GM19239 (cell line): ENCODE measurements at regions not wholly inside any gene's neighbourhood (a gene's known extent, or its start where the extent isn't known, plus 50 kb on each side); places are given as distances from the start of the nearest gene placed in this dataset.
"Not testable (repeated sequence)": the region's sequence is repeated elsewhere in the genome, so short reads cannot be mapped to it uniquely, and the experiment has no call there.

Source experiments
- DNase-seq: peaks from one replicate; pipeline ENCODE4 v3.0.0; 2011; ENCODE audit warnings: low spot score; ENCODE audit not compliant: insufficient read length
- FAIRE-seq: peaks from 2 replicates; lab custom pipeline; 2011; peaks lifted over from hg19 to GRCh38; lab: Jason Lieb, UNC

DNA sequence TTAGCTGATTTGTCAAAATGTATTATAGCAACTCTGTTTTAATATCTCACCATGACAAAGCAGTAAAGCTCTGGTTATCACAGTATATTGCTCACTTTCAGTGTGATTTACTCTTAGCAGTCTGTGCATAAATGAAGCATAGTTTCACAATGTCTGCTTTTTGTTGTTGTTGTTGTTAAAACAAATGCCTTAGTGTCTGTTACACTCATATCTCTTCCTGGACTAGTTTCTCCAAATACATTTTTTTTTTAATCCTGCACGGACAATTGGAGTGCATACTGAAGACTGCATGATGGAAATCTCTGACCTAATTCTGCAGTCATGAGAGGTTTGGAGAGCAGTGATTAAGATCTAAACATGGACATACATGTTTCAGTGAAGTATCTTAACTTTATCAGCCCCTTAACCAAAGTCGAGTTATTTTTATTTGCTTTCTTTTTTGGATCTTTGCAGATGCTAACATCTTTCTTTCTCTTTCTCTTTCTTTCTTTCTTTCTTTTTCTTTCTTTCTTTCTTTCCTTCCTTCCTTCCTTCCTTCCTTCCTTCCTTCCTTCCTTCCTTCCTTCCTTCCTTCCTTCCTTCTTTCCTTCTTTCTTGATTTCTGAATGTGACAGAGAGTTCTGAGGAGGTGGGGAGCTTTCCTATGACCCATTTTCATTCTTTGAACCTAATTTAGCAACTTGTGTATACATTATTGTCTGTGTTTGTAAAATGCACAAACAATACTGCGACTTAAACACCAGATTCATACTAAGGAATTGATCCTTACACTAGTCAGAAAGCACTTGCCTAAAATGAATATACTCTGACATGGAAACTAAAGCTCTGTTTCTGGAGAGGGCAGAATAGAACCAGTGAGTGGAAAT is 161.5 kb upstream of the AGR3 start:
- FAIRE-seq (no peak), DNase-seq (no peak)

DNA sequence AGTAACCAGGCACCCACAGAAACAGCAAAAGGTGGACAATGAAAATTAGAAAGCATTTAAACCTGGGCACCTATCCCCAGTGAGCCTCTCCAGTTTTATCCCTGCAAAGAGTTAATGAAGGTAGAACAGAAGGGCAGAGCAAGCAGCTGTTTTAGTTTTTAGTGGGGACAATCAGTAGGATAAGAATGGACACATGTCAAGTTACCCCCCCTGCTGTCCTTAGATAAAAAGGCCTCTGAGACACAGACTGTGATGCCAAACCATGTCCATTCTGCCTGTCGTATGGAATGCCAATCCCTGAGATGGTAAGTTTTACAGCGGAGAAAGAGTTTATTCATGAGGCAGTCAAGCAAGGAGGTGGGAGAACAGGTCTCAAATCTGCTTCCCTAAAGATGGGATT is 162.6 kb upstream of the AGR3 start:
- no peak for FAIRE-seq
- no peak for DNase-seq

DNA sequence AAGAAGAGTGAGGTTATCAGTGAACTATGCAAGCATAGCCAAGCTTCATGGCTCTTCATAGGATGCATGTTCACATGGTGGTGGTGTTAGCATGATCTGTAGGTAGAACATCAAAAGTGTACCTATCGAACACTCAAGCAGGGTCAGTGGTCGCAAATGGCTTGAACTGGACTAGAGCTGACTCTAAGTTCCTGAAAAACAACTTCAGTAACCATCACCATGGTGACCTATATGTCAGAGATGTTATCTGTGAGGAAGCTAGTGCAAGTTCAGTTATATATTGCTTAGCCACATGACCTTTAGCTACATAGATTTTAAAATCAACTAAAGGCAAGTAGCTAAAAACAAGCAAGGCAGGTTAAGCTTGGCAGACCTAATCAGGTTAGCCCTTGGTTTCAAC is 163.1 kb upstream of the AGR3 start:
- DNase-seq (no peak), FAIRE-seq (no peak)

DNA sequence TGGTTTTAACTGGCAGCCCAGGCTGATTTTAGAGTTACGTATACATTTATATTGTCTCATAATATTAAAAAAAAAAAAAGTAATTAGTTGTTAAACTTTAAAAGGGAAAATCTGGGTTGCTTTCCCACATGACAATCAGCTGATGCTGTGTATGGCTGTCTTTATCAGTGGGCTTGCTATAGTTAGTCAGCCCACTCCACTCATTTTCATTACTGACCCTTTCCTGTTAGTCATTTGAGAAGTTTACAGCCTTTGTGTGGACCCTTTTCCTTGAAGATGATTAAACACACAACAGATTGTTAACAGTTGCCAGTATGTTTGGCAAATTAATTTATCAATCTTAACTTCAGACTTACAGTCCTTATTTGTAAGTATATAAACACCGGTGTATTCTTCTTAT is 164.5 kb upstream of the AGR3 start:
- FAIRE-seq (no peak), DNase-seq (no peak)

DNA sequence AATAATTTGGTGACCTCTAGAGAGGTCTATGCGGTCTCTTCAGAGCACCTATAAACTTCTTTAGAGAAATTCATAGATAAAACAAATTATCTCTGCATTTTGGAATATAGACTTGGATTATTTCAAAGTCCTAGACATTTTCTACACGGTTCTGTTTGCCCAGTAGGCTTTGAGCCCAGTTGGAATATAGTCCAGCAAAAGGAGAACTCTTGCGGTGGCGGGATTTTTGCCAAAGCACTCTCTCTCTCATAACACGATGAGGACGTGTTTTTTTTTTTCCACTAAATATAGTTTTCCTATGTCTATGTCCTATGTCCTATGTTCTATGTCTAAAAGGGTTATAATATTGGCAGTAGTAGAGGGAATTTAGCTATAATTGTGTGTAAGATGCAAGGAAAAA is 164.9 kb upstream of the AGR3 start:
- DNase-seq (no peak), FAIRE-seq (no peak)

DNA sequence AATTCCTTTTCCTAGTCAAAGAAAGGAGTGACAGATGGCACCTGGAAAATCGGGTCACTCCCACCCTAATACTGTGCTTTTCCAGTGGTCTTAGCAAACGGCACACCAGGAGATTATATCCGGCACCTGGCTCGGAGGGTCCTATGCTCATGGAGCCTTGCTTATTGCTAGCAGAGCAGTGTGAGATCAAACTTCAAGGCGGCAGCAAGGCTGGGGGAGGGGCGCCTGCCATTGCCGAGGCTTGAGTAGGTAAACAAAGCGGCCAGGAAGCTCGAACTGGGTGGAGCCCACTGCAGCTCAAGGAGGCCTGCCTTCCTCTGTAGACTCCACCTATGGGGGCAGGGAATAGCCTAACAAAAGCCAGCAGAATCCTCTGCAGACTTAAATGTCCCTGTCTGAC is 171.4 kb upstream of the AGR3 start:
- not testable (repeated sequence) for FAIRE-seq, DNase-seq

DNA sequence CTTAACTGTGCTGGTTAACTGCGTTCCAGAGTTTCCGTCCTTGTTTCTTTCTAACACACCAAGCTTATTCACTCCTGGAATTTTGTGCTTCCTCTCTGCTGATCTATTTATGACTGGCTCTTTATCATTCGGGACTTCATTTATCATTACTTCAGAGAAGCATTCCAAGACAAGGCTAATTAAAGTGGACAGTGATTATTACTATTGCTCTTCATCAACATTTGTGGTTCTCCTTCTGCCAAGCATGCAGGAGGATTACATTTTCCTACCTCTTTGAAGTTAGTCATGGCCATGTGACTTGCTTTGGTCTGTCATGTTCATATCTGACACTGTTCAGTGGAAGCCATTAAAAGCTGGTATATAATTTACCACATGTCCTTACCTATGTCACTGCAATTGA is 172.4 kb upstream of the AGR3 start:
- DNase-seq (no peak), FAIRE-seq (no peak)

DNA sequence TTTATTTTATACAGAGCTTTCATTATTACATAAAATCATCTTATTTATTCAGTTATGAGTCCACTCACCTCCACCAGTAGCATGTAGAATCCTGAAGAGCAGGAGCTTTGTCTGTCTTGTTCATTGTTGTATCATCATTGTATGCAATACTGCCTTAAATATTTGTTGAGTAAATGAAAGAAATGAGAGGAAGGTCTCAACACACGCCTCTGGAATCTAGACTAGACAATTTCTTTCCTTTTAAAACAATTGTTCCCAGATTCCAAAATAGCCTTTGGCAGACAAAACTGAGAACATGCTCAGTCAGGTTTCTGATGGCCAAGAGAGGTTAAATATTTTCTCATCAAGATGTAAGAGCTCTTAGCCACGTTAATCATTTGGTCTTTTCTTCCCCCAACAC is 173.1 kb upstream of the AGR3 start:
- FAIRE-seq: no peak

DNA sequence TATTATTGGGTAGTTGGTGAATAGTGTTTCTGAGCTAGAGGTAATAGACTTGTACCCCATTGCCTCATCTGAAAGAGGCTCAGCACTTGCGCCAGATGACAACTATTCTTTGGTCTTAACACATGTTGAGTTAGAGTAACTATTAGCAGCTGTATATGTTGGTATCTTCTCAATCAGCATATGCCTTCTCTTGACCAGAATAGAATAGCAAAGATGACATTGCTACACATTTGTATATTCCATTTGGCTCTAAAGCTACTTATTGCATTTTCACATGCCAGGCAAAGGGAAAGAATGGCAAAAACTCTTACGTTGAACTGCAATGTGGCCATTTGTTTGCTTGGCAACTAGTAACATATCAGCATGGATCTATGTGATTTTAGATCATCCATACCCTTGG is 173.8 kb upstream of the AGR3 start:
- DNase-seq: no peak
- no peak for FAIRE-seq

More for the DNA sequence above, 173.1 kb upstream of the AGR3 start:
- no peak for DNase-seq

DNA sequence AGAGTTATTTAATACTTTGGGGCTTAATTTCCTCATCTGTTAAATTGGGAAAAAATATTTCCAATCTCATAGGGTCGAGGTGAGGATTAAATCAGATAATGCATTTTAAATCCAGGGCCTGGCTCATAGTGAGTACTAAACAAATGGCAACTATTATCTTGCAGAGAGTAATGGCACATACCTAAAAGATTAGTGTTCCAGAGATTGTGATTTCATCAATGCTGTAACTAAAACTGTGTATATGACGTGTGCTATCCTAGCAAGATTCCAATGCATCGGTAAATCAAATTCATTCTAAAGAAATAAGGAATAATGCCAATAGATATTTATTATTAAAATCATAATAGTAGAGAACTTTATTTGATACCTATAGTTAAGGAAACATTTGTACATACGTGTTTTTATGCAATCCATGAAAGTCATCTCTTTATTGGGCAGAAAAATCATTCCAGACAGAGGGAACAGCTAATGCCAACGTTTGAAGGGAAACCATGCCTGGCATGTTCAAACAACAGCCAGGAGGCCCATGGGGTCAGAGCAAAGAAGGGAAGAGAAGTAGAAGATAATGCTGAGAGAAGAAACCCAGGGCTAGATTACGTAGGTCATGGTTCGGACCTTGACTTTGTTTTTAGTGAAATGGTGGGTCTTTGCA is 174.8 kb upstream of the AGR3 start:
- FAIRE-seq: no peak
- no peak for DNase-seq

DNA sequence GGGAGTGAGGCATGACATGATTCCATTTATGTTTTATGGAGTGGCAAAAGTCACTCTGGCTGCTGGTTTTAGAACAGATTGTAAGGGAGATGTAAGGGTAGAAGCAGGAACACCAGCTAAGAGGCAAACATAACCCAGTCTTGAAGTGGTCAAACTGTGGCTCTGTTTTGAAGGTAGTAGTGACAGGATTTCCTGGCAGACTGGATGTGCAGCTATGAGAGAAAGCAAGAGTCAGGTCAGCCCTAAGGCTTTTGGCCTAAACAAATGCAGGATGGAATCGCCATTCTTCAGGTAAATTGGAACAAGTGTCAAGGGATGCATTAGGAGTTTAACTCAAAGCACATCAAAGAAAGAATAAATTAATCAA is 175.3 kb upstream of the AGR3 start:
- no peak for DNase-seq
- no peak for FAIRE-seq

DNA sequence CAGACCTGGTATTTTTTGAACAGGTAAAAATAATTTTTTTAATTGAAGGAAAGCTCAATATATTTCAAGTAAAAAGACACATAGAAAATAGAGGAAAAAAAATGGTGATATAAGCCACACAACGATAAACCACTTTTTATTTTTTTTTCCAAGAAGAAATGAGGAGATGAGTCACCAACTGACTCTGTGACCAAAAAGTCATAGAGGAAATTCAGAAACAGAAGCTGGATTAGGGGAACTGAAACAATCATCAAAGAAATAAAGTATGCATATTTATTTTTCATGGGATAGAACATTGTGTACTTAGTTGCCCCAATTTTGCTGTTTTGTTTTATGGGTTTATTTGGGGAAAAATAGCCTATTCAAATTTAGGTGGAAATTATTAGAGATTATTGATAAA is 176.8 kb upstream of the AGR3 start:
- FAIRE-seq (no peak), DNase-seq (no peak)

DNA sequence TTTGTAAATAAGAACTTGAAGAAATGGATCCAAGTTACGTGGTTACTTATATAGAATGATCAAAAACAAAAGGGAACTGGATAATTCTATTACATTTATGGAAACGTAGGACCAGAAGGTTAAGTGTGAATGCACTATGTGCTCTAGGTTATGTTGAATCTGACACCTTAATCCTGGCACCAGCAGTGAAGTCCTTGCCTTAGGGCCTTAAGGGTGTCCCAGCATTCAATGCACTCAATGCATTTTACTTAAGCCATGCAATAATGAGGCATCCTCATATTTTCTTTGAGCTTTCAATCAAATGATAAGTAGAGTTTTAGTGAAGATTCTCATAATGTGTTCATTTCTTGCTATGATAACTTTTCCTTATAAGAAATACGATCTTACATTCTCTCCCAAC is 178.3 kb upstream of the AGR3 start:
- FAIRE-seq (no peak), DNase-seq (no peak)

DNA sequence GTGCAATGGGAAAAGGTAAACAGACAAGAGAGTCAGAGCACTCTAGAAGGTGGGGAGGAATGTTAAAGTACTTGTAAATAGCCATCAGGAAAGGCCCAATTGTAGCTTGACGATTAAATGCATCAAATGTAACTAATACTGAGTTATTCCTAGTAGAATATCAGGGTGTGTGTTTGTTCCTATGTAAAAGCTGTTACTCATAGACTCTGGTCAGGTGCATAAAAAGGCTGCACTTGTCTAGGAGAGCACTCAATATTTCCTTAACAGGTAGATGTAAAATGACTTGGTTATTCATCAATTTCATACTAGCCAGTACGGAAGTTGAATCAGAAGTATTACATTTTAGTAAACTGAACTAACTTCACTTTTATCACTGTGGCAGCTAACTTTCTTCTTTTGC is 179.7 kb upstream of the AGR3 start:
- FAIRE-seq (no peak), DNase-seq (no peak)

DNA sequence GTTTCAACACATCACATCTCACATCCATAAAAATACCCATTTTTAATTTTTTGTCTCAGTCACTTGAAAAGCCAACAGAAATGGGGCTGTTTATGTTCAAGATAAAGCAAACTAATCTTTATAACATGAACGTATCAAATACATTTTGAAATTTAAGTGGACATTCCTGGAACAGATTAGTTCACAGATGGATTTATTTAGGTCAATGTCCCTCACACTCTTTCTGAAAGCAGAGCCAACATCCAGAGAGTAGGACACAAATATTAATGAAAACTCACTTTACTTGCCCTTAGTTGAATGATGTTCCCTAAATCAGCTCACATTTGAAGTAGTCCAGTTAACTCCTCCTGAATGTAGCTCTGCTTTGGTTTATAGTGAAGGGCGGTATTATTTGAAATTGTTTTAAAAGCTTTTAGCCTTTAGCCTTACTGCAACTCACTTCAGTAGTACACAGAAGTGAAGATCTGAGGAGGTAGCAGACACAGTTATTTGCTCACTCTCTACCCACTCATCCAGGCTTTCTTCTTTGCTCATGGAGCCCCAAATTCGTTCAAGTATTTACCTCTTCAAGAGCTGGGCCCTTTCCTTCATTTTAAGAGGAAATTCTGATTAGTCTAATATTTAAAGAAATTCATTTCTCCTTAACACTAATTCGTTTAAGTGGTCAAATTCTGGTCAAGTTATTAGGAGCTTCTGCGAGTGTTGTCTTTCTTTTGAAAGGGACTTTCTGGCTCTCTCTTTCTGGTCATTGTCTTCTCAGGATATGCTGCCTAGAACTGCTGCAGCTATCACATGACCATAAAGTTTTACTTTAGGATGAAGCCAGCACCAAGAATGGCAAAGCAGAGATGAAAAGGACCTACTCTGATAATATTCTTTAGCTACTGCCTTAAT is 180.6 kb upstream of the AGR3 start:
- FAIRE-seq: no peak
- DNase-seq: no peak

DNA sequence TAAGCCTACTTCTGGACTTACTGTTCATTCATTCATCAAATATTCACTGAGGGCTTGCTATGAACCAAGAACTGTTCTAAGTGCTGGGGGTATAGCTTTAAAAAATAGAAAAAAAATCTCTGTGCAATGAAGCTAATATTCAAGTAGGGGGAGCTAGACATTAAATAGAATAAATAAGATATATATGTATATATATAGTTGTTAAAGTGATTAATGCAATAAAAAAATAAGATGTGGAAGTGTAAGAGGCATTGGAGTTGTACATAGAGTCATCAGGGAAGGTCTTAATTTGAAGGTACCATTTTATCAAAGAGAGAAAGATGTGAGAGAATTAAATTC is 181.2 kb upstream of the AGR3 start:
- FAIRE-seq (no peak), DNase-seq (no peak)

DNA sequence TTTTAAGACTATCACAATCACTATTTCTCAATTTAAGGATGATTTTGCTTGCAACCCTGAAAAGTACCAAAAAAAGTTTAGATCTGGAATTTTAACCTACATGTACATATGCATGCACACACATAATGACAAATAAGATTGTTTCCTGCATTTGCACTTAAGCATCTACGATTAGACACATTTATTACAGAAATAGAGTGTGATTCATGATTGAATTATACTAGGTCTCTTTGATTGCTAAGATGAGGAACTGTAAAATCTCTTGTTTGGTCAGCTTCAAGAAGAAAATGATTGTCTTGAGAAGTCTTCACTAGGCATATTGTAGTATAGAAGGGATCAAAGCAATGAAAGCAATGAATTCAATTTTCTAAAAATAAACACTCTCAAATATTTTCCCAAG is 185.9 kb upstream of the AGR3 start:
- DNase-seq: no peak
- FAIRE-seq: no peak

DNA sequence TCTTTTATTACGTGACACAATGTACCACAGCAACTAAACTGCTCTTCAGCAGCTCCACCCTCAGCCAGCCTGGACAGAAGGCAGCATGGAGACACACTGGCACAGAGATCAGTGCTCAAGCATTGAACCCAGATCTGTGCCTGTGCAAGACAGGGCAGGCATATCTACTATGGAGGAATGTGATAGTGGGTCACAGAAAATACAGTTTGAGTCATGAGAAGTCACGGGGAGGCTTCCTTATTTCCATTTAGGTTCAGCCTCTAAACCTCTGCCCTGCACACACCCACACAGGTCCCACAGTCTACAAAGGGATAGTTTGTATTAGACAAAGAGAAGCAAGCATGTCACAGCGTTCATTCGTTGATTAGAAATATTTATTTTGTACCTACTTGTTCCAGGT is 187.4 kb upstream of the AGR3 start:
- no peak for DNase-seq
- peak; percentile 26 for FAIRE-seq

DNA sequence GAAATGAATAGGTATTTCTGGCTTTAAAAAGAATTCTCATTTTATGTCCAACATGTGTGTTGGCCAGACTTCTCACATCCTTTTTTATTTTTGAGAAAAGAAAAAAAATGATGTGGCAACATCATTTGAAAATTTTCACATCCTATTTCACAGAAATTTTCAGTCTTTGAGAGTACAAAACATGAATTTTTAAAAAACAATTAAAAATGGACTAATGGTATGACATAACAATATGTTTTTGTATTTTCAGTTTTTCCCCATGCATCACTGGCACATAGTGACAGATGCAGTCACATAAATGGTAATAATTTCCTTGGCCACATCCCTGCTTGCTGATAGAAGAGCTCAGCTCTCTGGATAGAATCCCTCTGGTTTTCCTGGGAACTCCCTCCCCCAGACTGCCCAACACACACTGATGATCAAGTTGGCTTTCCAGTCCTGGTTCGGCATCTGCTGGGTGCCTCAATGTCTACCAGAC is 188.5 kb upstream of the AGR3 start:
- DNase-seq (no peak), FAIRE-seq (peak; percentile 59)

DNA sequence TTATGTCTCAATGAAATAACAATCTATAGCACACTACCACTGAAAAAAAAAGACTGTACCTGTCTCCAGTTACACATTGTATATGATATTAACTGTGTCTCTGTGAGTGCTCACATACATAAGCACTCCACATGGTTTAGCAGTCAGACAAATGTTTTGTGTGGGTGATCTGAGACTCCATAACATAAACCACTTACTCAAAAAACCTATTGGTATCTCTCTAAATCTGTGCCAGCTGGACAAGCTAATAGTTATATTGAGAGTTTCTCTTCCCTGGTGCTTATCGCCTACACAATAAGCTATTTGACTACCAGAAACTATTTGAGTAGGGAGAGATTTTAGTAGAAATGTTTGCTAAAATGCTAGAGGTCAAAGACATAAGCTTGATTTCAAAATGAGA is 190.1 kb upstream of the AGR3 start:
- DNase-seq (no peak), FAIRE-seq (no peak)
